WTC11 (cell line): ENCODE measurements at regions not wholly inside any gene's neighbourhood (a gene's known extent, or its start where the extent isn't known, plus 50 kb on each side); places are given as distances from the start of the nearest gene placed in this dataset.

ENCODE experiments used
- ATAC-seq: fragments of 200-7000 bp; cut with Tn5 transposase; 2 replicates; pipeline ENCODE4 v1.10.0; 2021; ENCODE audit warnings: mild to moderate bottlenecking, moderate library complexity
- CTCF ChIA-PET: fragments of 300-600 bp; sonication (Branson Sonifier 250); formaldehyde crosslinking; loops from one replicate; lab custom pipeline; 2021; ENCODE audit warnings: antibody characterized with exemption; lab: Charles Lee
- POLR2A ChIA-PET: fragments of 350-600 bp; sonication (Branson Sonifier 250); formaldehyde crosslinking; loops from one replicate; lab custom pipeline; 2021; ENCODE audit warnings: antibody characterized with exemption; lab: Charles Lee
- DNase-seq: peaks from one replicate; pipeline ENCODE4 v3.0.0; 2021; ENCODE audit warnings: low spot score
- H3K27ac Mint-ChIP-seq: 2 replicates; pipeline ENCODE4 v1.8.0; 2021; ENCODE audit warnings: mixed read lengths
- H3K27me3 Mint-ChIP-seq: 2 replicates; pipeline ENCODE4 v1.8.0; 2021; ENCODE audit warnings: low read depth, mild to moderate bottlenecking, moderate library complexity, mixed read lengths
- H3K36me3 Mint-ChIP-seq: 2 replicates; pipeline ENCODE4 v1.8.0; 2021; ENCODE audit warnings: mixed read lengths
- H3K4me1 Mint-ChIP-seq: 2 replicates; pipeline ENCODE4 v1.8.0; 2022; ENCODE audit warnings: mixed read lengths
- H3K4me3 Mint-ChIP-seq: 2 replicates; pipeline ENCODE4 v1.8.0; 2021; ENCODE audit warnings: mild to moderate bottlenecking, moderate library complexity, mixed read lengths
- H3K9me3 Mint-ChIP-seq: 2 replicates; pipeline ENCODE4 v1.8.0; 2021; ENCODE audit warnings: mixed read lengths
- AR ChIP-seq: fragments of 250-450 bp; sonication (Bioruptor Pico); IDR thresholded peaks from 2 replicates; pipeline ENCODE4 v1.9.0; 2021; ENCODE audit warnings: mild to moderate bottlenecking
- CDX4 ChIP-seq: fragments of 250-450 bp; sonication (Bioruptor Pico); IDR thresholded peaks from 2 replicates; pipeline ENCODE4 v1.9.0; 2021; ENCODE audit warnings: moderate library complexity, mild to moderate bottlenecking, inconsistent platforms, borderline replicate concordance
- ERG ChIP-seq: fragments of 250-450 bp; sonication (Bioruptor Pico); IDR thresholded peaks from 2 replicates; pipeline ENCODE4 v1.8.0; 2021; ENCODE audit warnings: mild to moderate bottlenecking
- FOXP1 ChIP-seq: sonication (generic); formaldehyde crosslinking; IDR thresholded peaks from 2 replicates; pipeline ENCODE4 v1.8.0; 2022; ENCODE audit warnings: missing genetic modification reagents, mild to moderate bottlenecking, moderate library complexity, borderline replicate concordance
- MYBL2 ChIP-seq: sonication (generic); formaldehyde crosslinking; IDR thresholded peaks from 2 replicates; pipeline ENCODE4 v1.8.1; 2023; ENCODE audit warnings: mild to moderate bottlenecking, moderate library complexity, missing genetic modification reagents
- NFYB ChIP-seq: sonication (generic); formaldehyde crosslinking; conservative IDR thresholded peaks from 2 replicates; pipeline ENCODE4 v1.8.0; 2022; ENCODE audit warnings: low read depth, missing genetic modification reagents
- PRDM15 ChIP-seq: sonication (generic); formaldehyde crosslinking; IDR thresholded peaks from 2 replicates; pipeline ENCODE4 v1.8.0; 2022; ENCODE audit warnings: missing genetic modification reagents
- RORB ChIP-seq: fragments of 250-450 bp; sonication (Bioruptor Pico); IDR thresholded peaks from 2 replicates; pipeline ENCODE4 v1.9.0; 2021; ENCODE audit warnings: mild to moderate bottlenecking
- STAT6 ChIP-seq: sonication (generic); formaldehyde crosslinking; conservative IDR thresholded peaks from 2 replicates; pipeline ENCODE4 v1.8.1; 2023; ENCODE audit warnings: mild to moderate bottlenecking, low read depth, missing genetic modification reagents, moderate library complexity
- ZBTB43 ChIP-seq: sonication (generic); formaldehyde crosslinking; IDR thresholded peaks from 2 replicates; pipeline ENCODE4 v1.8.1; 2023; ENCODE audit warnings: mild to moderate bottlenecking, missing genetic modification reagents
- ZNF425 ChIP-seq: fragments of 250-450 bp; sonication (Bioruptor Pico); conservative IDR thresholded peaks from 2 replicates; pipeline ENCODE4 v1.9.0; 2021; ENCODE audit warnings: mild to moderate bottlenecking

- TF ChIP-seq PRDM15 (CRISPR knock-in tag) (no peak), RORB (CRISPR knock-in tag) (no peak), ZBTB43 (CRISPR knock-in tag) (no peak)
Observed at GRCh38 chr9:93864840-93865239, 90.3 kb downstream of the BARX1 start (continued).

GRCh38 chr9:93864032-93864431, 91.1 kb downstream of the BARX1 start:
- ATAC-seq, result no peak; the same call in 1 of the 2 replicates
- H3K4me3 Mint-ChIP-seq, result no peak overlapping the region
- H3K36me3 Mint-ChIP-seq, result no peaks in the 10 kb centered on the region
- H3K4me1 Mint-ChIP-seq, result peaks cover 22% of the 10 kb centered on the region
- ChIA-PET POLR2A (interaction anchor here (0.6 kb wide), 1 partner anchor 92 kb away, joined by 4 read pairs; no protein-coding TSS in a partner anchor), CTCF (interaction anchor here (0.8 to 5.0 kb wide), 4 partner anchors 37 to 183 kb away, joined by 3 to 52 read pairs (median 3); no protein-coding TSS in a partner anchor)
- no peak overlapping the region for H3K27ac Mint-ChIP-seq
- TF ChIP-seq ZNF425 (CRISPR knock-in tag), result no peak
- no peak for DNase-seq
- H3K9me3 Mint-ChIP-seq, result no peaks in the 10 kb centered on the region
- no peaks in the 10 kb centered on the region for H3K27me3 Mint-ChIP-seq

GRCh38 chr9:93862877-93863545, 92.1 kb downstream of the BARX1 start:
- Mint-ChIP-seq H3K4me3 (no peak overlapping the region), H3K9me3 (no peaks in the 10 kb centered on the region), H3K4me1 (peaks cover 19% of the 10 kb centered on the region), H3K27ac (no peak overlapping the region), H3K36me3 (no peaks in the 10 kb centered on the region)
- ATAC-seq (no peak), DNase-seq (no peak)
- CTCF ChIA-PET, result interaction anchor here (0.7 to 5.4 kb wide), 8 partner anchors 36 to 181 kb away, joined by 3 to 52 read pairs (median 10); no protein-coding TSS in a partner anchor
- TF ChIP-seq MYBL2 (CRISPR knock-in tag) (no peak), NFYB (CRISPR knock-in tag) (peak; percentile 54), ERG (CRISPR knock-in tag) (no peak)
- TF ChIP-seq, all 79 proteins: peak for 1
- H3K27me3 Mint-ChIP-seq, result no peaks in the 10 kb centered on the region
- POLR2A ChIA-PET, result interaction anchor here (0.7 kb wide), 1 partner anchor 151 kb away, joined by 3 read pairs; no protein-coding TSS in a partner anchor

- ChIA-PET CTCF (interaction anchor here (0.8 to 5.4 kb wide), 20 partner anchors 10 to 180 kb away, joined by 3 to 52 read pairs (median 5); partner anchors contain the start of gene BARX1), POLR2A (no interaction called here)
- peaks cover 21% of the 10 kb centered on the region for H3K4me1 Mint-ChIP-seq
- TF ChIP-seq AR (CRISPR knock-in tag) (no peak), FOXP1 (CRISPR knock-in tag) (no peak), CDX4 (no peak), STAT6 (CRISPR knock-in tag) (no peak)
Observed at GRCh38 chr9:93861736-93862358, 93.3 kb downstream of the BARX1 start.

More at GRCh38 chr9:93861736-93862358, 93.3 kb downstream of the BARX1 start:
- no peak overlapping the region for H3K4me3 Mint-ChIP-seq
- no peaks in the 10 kb centered on the region for H3K36me3 Mint-ChIP-seq
- DNase-seq (no peak), ATAC-seq (peak; percentile 35; the same call in 1 of the 2 replicates)
- H3K9me3 Mint-ChIP-seq, result no peaks in the 10 kb centered on the region
- no peak overlapping the region for H3K27ac Mint-ChIP-seq
- H3K27me3 Mint-ChIP-seq, result no peaks in the 10 kb centered on the region; the same call in 1 of the 2 replicates
